Middle frontal gyrus (tissue), 1 donor: ENCODE measurements at regions not wholly inside any gene's neighbourhood (a gene's known extent, or its start where the extent isn't known, plus 50 kb on each side); places are given as distances from the start of the nearest gene placed in this dataset.

Experiments used
- DNase-seq: peaks from one replicate; pipeline ENCODE4 v3.0.0-alpha.2; 2015; ENCODE audit warnings: low spot score; ENCODE audit errors: extremely low spot score

GRCh38 chr17:27240086-27240801, 53.7 kb upstream of the WSB1 start:
- DNase-seq = no peak

GRCh38 chr17:27240802-27241155, 53.1 kb upstream of the WSB1 start:
- DNase-seq = no peak

GRCh38 chr17:27241346-27241946, 52.5 kb upstream of the WSB1 start:
- no peak for DNase-seq

GRCh38 chr17:27242951-27243350, 51.0 kb upstream of the WSB1 start:
- no peak for DNase-seq

GRCh38 chr17:27244011-27244410, 49.9 kb upstream of the WSB1 start:
- DNase-seq = no peak
